AG20443 (cell line): ENCODE measurements at regions not wholly inside any gene's neighbourhood (a gene's known extent, or its start where the extent isn't known, plus 50 kb on each side); places are given as distances from the start of the nearest gene placed in this dataset.

Experiments
- DNase-seq: peaks from one replicate; pipeline ENCODE4 v3.0.0; 2012; ENCODE audit warnings: low spot score, mixed read lengths

- DNase-seq = no peak
Measured at GRCh38 chr13:85287528-85287927, 511.7 kb downstream of the SLITRK6 start.

GRCh38 chr13:85286081-85286480 is 513.1 kb downstream of the SLITRK6 start:
- DNase-seq = peak; percentile 9

DNA sequence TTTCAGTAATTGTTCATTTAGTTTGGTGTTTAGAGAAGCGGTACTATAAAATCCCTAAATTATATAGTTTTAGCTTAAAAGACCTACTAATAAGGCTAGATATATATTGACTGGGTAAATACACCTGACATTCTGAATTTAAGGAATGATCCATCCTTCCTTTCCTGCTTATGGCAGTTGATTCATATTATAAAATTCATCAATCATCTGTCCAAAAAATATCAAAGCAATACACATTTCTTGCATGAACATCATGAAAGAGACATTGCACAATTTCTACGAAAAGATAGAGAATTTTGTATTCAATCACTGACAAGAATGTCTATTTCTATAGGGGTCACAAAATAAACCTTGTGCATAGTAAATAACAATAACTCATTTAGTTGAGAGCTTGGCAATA is 514.9 kb downstream of the SLITRK6 start:
- DNase-seq = no peak

DNA sequence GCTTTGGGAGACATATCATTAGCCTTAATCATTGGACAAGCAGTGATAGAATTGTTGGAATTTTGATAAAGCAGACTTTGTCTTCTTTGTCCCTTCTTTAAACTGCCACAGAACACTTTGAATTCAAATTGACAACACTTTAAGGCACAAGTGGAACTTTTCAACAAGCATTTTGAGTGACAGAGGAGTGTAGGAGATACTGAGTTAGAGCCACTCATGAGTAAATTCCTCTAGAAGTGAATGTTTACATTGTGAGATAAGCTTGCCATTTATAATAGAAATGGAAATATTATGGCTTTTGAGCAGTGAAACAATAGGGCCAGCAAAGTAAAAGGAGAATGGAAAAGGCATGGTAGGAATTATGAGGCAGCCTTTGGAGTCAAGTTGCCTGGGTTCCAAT is 515.8 kb downstream of the SLITRK6 start:
- no peak for DNase-seq

DNA sequence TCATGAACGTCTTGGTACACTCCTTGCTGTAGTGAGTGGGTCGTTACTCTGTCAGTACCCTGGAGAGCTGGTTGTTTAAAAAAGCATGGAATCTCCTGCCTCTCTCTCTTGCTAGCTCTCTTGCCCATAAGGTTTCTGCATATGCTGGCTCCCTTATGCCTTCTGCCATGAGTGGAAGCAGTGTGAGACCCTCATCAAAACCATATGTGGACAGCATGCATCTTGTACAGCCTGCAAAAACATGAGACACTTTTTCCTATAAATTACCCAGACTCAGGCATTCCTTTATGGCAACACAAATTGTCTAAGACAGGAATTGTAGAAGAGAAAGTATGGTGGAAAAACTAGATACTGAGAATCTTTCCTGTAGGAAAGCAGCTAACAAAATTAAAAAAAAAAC is 516.3 kb downstream of the SLITRK6 start:
- no peak for DNase-seq

GRCh38 chr13:85278851-85279250 is 520.4 kb downstream of the SLITRK6 start:
- no peak for DNase-seq

DNA sequence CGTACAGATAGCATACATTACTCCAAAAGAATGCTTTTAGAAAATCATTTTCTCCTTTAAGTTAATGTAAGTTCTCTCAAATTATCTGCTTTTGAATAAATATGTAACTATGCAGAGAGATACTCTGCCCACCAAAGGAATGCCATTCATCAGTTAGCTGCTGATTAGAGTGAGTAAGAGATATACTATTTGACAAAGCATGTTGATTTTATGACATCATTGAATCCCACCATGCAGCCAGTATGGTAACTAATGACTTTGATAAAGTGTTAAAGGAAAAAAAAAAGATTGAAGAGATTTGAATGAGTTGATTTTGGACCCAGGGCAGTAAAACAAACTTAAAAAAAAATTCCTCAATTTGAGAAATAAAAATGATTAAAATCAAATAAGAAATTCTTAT is 521.5 kb downstream of the SLITRK6 start:
- DNase-seq = no peak

GRCh38 chr13:85266771-85267170 is 532.4 kb downstream of the SLITRK6 start:
- DNase-seq = no peak

DNA sequence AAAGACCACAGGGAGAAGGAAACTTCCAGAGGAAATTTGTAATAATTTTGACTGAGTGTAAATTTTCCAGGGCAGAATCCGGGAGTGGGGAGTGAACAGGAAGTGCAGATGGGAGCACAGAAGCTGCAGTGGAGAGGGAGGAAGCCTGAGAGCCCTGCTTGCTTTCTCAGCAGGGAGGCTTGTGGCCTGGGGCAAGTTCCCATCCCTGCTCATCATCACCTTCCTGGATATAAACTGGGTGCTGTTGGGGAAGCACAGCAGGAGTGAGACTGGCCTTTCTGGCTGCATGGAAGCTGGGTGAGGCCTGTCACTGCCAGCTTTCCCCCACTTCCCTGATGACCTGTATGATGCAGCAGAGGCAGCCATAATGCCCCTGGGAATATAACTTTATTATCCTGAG is 532.9 kb downstream of the SLITRK6 start:
- no peak for DNase-seq

DNA sequence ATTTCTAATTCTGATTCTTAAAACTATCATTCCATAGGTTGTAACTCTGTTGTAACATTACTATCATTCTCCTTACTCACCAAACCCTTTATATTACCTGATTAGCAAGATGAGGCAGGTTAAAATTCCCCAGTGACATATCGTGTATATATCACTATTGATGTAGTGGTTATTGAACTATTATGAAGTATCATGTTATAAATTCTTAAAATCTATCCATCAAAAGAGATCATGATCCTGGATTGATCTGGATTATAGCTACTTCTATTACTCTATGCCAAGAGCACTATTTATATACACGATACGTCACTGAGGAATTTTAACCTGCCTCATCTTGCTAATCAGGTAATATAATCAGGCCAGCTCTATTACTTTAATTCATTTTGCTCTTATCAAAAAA is 533.9 kb downstream of the SLITRK6 start:
- DNase-seq = no peak

DNA sequence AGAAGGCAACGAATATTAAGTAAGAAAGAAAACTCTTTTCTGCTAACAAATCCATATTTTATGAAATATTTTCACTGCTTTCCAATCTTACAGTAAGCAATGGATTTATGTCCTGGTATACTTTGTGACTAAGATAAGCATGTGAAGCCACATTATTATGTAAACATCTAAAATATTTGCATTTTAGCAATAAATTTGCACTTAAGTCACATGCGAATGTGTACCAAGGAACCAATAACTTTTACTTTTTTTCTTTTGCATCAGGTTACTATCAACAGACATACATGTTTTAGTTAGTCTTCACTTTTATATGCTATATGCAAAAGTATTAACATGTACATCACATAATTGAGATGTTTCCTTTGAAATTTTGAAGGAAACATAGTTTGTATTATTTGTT is 536.7 kb downstream of the SLITRK6 start:
- DNase-seq = no peak

- DNase-seq = no peak
Measured at GRCh38 chr13:85261757-85262346, 537.4 kb downstream of the SLITRK6 start.

DNA sequence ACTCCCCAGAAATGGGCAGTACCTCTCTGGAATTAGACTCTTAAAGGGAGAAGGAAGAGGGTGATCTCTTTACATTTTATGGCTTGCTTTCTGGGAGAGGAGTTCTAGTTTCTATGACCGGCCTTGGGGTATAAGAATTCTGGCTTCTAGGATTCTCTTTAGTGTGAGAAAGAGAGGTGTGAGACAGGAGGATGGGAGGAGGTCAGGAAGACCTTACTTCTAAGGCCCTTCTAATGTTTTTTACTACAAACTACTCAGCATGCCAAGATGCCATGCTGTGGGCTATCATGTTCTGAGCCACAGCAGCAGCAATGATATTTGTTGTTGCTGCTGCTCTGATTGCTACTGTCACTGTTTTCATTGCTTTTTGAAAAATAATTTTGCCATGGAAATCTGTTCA is 538.3 kb downstream of the SLITRK6 start:
- no peak for DNase-seq

DNA sequence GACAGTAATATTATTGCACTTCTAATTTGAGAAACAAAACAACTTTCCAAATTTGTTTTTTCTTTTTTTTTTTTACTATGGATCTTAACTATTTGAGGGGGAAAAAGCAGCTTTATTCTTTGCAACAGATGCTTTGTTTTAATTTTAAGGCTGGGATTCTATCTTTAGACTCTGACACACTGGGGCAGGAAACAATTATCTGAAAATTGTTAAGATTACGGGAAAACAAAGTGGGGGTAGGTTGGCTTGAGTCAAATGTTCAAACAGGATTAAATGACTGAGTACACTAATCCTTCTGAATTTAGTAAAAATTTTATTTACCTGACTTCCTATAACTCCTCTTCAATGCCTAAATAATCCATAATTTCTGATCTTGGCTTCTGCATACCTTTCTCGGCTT is 543.2 kb downstream of the SLITRK6 start:
- no peak for DNase-seq

DNA sequence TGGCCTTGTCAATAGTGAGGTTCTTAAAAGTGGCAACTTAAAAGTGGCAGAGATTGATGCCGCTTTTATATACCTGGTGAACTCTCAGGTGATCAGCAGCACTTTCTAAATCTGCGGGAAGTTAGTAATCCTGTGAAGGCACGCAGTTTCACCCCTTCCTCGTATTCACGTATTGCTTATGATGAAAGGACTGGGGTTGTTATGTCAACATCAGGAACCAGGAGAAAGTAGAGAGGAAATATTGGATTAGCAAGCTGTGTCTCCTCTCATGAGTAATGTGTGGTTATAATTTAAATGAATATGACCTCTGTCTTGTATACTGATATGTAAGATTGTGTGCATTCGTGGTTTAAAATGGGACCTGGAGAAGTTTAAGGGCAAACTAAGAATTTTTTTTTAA is 544.6 kb downstream of the SLITRK6 start:
- no peak for DNase-seq

DNA sequence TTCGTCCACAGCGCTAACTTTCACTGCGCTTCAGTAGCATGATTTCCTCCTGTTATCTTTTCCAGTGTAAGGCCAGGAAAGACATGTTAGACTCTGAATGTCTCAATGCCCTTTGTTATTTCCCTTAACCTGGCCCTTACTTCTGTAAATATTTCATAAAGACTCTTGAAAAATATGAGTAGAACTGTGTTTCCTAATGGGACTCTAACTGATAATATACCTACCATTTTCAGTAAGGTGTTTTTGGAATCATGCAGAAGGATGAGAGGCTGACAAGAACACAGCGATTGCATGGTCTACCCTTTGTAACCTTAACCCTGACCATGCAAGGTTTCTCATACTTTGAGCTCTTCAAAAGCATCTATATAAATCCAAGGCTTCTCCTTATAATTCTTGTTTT is 550.1 kb downstream of the SLITRK6 start:
- DNase-seq = no peak

GRCh38 chr13:85247780-85248179 is 551.4 kb downstream of the SLITRK6 start:
- DNase-seq = no peak

DNA sequence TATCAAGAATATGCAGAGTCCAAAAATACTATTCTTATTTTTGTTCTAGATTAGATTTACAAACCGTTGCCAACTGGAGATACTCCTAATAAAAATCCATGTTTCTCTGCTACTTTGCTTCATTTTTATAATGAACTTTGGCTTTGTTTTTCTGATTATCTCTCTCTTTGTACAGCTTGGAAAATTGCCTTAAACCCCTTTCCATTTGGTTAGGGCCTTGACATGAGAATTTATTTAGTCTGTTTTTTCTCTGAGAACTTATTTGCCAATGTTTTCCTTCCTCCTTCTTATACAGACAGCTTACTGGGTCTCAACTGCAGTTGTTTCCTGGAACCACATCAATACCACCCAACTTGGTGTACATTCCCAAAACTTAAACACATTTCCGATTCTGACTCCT is 555.4 kb downstream of the SLITRK6 start:
- no peak for DNase-seq

GRCh38 chr13:85241060-85241459 is 558.2 kb downstream of the SLITRK6 start:
- DNase-seq = no peak

- DNase-seq = no peak
Measured at GRCh38 chr13:85236413-85236812, 562.8 kb downstream of the SLITRK6 start.

DNA sequence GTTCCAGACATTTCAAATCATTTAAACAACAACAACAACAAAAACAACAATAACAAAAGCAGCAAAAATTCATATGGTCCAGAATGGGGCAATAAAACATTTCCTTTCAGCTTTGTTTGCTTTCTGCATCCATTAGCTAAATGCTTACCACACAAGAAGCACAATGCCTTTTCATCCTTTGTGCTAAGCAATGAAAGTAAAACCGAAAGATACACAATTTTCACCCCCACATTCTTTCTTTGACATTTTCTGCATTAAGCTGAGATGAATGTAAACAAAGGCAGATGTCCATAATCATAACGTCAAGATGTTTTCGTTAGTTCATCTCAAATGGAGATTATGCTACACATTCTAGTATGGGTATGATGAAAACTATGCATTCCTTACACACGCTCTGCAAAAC is 568.5 kb downstream of the SLITRK6 start:
- DNase-seq = no peak

DNA sequence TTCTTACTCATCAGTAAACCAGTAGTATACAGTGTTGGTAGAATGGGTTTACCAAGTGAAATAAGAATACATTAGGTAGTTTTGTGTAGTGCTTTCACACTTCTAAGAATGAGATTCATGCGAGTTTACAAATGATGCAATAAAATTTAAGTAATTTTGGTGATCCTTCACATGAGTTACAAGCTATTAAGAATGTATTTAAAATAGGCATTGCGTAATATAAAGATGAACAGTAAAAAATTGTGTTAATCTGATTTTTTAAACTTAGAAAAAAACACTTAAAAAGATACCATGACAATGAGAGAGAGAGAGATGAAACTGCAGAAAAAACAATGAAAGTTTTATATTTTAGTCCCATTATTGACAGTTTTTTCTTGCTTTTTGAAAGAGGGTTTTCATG is 570.5 kb downstream of the SLITRK6 start:
- no peak for DNase-seq

DNA sequence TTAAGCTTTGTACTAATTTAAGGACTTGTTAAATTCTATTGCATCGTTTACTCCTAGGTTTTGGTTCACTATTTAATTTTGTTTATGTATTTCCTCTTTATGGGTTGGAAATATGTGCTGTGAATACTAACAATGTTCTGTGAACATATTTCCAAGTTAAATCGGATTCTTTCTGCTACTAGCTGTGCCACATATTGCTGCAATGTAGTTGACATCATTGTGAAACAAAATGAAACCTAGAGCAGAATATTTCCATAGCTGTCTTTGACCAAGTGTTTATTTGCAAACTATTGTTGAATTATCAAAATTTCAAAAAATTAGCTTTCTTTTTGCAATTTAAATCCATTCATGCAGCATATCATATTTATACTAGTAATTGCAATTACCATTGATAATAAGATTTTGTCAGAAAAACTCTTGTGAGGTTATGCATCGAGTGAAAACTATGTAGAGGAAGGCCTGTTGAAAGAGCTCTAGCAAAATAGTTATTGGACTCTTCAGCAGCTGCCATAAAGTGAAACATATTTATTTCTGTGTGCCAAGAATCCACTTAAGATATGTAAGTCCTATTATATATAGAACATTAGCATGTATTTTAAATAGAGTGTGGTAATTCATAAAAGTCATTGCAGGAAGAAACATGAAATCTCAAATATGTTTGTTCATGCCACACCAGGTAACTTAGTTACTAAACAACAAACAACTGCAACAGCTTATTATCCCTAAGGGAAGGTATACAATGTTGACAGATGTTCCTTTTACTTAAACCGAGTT is 575.1 kb downstream of the SLITRK6 start:
- DNase-seq = no peak

DNA sequence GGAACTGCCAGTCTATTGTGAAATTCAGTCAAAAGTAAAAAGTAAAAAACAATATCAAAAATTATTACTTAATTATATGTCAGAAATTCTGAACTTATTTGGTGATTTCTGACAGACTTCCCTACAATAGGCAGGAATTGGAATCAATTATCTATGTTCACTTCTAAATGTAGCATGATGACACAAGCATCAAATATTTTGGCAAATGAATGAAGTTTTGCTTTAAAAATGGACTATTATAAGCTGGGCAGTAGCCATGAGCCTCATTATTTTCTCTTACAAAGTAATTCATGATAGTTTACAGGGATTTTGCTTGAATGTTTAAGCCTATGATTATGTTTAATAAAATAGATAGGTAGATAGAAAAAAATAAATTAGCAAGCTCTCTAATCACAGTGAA is 582.6 kb downstream of the SLITRK6 start:
- no peak for DNase-seq
